KG1 (cell line): ENCODE measurements at regions not wholly inside any gene's neighbourhood (a gene's known extent, or its start where the extent isn't known, plus 50 kb on each side); places are given as distances from the start of the nearest gene placed in this dataset.
"Not testable (repeated sequence)": the region's sequence is repeated elsewhere in the genome, so short reads cannot be mapped to it uniquely, and the experiment has no call there.

Source experiments
- DNase-seq: peaks from one replicate; lab custom pipeline; 2025; lab: John Stamatoyannopoulos, UW

DNA sequence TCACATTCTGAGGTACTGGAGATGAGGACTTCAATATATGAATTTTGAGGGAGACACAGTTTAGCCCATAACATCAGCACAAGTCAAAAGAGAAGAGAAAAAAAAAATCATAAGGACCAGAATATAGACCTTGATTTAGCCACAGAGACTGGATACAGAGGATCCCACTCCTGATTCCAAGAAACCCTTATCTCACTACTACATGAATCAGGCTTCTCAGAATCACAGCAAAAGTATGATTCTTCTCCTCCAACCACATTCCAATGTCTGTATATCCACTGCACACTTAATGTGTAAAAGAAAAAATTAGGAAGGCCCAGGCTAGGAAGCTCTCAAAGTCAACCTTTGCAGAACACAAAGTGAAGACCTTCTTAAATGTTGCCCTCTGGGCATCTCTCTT, 610.9 kb downstream of the DTWD2 start:
- no peak for DNase-seq

DNA sequence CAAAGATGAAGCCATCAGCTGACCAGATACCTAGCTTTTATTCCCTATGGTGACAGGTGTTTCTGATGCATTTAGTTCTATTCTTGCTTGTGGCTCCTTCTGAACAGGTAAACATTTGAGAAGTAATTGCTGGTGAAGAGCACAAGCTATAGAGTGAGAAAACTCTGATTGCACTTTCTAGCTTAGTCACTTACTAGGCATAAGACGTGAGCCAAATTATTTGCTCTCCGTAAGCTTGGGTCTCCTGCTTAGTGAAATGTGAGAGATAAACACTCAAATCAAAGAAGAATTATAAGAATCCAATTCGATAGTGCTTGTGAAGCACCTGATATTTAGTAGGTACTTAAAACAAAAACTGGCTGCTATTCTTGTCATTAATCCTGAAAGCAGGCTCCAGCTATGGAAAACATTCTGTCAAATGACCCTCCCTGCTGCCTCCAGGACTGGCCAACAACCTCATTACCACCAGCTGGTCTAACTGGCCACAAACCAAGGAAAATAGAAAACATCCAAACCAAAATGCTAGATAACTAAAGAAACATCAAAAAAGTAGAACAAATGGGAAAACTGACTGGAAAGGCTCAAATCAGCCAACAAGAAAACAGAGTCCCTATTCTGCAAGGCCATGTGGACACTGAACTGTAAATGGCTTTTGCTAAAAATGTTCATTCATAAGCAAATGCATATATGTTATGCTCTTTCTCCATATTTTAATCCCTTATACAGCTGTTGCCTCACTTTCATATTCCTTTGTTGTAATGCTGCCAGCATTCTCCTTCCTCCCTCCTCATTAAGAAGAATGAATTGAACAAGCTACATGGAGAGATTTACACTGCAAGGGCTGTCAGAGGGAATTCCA, 616.1 kb downstream of the DTWD2 start:
- DNase-seq: no peak

DNA sequence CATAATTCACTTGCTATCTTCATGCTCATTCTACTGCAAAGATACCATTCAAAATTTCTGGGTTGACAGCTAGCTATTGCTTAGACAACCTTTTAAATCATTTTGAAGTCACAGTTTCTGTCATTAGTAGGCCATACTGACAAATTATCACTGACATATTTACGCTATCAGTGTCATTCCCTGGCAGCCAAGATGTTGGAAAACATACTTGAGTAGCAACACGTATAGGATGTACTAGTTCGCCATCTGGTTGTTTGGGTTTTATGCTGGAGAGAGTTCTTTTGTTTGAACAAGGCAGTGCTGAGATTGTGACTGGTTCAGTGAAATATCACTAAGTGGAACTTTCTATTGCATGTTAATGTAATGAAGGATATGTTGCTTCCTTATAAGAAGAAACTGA, 621.9 kb downstream of the DTWD2 start:
- DNase-seq: no peak

DNA sequence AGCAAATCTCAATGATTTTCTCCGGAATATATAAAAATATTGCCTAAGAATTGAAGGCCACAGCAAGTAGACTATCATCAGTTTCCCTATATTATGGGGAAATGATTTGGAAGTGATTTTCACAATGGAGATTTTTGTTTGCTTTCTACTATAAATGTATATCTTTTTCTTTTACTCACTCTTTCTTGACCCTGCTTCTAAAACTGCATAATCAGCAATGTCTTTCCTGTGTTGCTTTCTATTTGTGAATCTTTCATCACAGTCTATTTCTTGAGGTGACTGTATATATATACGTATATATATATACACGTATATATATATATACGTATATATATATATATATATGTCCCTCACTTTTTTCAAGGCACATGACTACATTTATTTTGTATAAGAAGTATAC, 622.6 kb downstream of the DTWD2 start:
- no peak for DNase-seq

DNA sequence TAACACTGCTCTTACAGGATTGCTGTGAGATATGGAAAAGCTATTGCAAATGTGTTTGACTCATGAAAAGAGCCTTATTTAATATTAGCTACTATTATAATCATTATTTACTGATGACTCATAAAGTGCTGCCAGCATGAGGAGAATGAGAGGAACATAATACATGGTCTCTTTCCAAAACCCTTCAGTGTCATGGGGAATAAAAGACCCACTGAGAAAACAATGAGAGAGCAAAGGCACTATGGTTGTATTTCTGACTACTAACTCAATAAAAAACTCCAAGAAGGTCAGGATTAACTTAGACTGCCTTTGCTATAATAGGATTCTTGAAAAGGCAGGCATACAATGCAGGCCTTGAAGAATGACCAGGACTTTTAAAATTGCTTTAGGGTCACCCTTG, 633.5 kb downstream of the DTWD2 start:
- DNase-seq: no peak

DNA sequence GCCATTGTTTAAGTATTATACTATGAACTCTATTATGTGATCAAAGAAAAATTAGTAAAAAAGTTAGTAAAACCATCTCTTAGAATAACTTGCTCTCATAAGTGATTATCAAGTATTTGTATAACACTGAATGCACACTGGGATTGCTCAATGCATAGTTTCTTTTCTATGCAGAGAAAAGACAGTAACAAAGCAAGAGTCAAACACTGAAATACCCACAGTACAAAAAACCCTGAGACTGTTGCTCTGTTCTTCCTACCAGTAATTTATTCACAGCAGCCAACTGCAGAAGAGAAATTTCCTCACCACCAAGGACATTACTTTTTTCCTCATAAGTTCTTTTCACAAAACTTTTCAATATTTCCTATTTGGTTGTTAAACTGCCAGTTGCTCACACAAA, 634.4 kb downstream of the DTWD2 start:
- no peak for DNase-seq

DNA sequence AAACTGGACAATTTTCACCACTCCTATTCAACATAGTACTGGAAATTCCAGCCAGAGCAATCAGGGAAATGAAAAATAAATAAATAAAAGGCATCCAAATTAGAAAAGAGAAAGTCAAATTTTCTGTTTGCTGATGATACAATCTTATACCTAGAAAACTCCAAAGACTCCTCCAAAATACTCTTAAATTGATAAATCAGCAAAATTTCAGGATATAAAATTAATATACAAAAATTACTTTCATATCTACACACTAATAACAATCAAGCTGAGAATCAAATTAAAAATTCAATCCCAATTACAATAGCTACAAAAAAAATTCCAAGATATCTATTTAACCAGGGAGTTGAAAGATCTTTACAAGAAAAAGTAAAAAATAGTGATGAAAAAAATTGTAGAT, 651.9 kb downstream of the DTWD2 start:
- no peak for DNase-seq

DNA sequence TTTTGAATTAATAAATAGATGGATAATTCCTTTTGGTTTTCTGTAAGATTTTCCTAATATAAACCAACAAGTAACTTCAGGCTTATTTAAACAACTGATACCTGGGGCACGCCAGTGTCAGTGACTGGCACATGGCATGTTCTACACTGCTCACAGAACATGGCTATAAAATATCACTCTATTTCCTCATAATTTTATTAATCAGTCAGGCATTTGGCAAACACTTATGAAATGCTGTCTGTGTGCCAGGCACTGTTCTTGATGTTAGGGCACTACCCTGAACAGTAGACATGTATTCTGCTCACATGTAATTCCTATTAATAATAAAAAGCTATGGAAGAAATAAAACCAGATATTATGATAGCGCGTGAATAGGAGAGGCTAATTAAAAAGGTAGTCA, 661.0 kb downstream of the DTWD2 start:
- no peak for DNase-seq

DNA sequence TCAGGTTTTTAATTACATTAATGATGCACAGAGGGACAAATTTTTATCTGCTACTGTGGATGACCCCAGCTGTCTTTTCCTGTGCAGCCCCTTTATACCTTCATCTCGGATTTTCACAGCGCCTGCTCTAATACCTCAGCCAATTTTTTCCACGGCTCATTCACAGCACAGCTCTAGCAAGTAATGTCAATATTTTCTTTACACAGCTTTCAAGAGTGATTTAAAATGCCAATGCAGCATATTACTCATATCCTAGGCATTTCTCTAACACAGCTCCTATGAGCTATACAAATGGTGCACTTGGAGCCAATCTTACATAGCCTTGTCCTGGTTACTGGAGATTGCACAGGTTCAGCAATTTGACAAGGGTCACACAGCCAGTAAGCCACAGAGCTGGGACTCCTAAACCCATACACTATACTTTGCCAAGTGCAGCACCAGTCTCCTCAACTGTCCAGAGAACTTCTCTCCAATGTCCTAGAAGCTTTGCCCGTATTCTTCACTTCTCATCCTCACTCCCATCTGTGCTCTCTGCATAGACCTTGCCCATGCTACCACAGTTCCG, 661.8 kb downstream of the DTWD2 start:
- no peak for DNase-seq

DNA sequence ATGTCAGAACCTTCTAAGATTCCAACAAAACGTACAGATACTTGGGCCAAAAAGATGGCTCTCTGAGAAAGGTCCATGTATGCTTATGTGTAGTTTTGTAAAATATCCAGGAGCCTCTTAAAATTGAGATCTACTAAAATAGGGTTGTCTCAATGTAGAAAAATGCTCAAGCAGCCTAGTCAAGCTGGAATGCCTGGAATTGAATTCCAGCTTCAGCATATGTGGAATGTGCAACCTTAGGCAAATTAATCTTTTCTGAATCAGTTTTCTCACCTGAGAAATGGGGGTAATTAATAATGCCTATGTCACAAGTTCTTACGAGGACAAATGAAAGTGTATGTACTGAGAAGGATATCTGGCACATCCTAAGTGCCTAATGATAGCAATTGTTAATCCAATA, 662.4 kb downstream of the DTWD2 start:
- DNase-seq: no peak

DNA sequence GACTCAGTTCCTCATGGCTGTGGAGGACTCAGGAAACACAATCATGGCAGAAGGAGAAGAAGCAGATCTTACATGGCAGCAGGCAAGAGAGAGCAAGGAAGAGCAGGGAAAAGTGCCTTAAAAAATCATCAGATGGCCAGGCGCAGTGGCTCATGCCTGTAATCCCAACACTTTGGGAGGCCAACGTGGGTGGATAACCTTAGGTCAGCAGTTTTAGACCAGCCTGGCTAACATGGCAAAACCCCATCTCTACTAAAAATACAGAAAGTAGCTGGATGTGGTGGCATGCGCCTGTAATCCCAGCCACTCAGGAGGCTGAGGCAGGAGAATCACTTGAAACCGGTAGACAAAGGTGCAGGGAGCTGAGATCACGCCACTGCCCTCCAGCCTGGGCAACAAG, 664.6 kb downstream of the DTWD2 start:
- DNase-seq: not testable (repeated sequence)

DNA sequence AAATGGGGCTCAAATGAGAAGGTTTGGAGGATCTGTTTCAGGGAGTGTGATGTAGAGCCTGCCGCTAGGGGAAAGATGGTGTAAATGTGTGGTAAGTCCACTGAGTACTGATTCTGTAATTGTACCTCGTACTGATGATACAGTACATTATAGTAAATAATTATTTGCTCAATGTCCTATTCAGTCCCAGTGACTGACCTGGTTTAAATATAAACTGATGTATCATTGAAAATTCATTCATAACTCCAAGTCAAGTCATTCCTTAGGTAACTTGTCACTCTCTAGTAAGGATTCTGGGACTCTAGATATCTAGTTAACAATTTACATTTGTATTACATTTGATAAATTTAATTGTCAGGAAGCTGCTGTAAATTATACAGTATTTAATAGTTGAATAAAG, 667.3 kb downstream of the DTWD2 start:
- DNase-seq: no peak

DNA sequence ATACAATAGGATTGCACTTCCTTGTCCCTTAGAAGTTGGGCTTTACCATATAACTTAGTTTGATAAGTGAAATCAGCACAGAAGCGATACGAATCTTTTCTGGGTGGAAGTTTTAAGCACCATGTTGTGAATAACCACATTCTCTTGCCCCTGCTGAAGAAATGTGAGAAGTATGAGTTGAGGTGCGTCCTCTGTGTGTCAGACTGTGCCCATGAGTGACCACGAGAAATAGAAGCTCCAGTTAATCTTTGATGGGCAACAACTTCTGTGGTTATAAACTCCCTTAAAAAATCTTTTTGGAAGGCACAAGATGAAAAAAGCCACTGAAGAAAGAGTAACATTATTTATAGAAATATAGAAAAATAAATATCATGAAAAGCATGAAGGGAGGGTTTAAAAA, 668.2 kb downstream of the DTWD2 start:
- DNase-seq: no peak

DNA sequence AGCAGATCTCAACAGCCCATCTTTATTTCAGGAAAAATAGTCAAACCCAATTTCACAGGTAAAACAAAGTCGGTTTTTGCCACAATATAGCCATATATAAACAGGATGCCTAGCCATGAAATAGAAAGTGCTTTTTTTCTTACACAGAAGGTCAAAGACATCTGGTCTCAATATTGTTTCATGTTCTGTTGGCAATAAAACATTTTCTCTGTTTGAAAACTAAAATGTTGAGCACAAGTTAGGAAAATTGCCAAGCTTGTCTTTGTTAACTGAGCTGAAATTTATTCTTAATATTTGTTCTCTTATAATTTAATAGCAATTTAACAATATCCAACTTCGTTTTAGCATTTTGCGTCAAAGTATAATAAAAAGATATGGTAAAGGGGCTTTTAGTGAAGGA, 673.4 kb downstream of the DTWD2 start:
- no peak for DNase-seq

DNA sequence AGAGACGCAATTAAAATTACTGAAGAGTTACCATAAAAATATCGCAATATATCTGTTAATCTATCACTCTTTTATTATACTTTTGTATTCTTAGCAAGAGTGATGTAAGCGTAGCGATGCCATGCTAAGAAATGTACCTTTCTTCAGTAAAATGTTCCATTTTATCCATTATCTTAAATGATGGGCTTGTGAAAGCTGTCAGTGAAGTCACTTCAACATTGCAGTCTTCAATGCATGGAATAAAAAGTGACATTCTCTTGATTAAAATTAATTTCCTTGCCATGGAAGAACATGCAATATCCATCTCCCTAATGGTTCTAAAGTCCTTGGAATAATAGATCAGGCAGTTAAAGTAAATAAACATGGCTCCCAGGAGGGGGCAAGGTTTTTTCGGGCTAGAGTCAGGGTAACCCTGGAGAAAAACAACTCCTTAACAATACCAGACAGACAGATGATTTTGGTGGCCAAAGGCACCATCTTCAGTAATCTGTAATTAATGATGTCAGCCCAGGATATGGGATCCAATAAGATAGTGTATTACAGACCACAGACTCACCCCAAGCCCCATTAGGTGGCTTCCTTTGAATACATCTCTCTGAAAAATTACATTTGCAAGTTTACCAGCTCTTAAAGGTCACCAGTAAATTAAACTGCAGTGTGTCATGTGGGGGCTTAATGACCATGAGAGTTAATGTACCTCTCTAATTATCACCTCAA, 677.1 kb downstream of the DTWD2 start:
- no peak for DNase-seq

DNA sequence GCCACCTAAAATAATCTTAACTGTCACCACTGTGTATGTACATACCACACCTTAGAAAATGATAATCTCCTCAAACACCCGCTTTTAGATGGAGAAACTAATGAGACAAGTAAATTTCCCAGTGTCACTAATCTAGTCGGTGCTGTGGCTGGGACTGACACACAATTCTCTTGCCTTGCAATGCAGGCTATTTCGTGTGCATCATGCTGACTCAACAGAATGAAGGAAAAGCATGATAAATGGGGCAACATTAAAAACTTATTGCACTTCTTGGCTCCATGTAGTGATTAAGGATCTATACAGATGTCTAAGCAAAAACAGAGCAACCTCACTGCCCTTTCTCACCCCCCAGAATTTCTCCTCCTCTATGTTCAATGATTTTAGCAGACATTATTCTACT, 677.9 kb downstream of the DTWD2 start:
- DNase-seq: no peak

DNA sequence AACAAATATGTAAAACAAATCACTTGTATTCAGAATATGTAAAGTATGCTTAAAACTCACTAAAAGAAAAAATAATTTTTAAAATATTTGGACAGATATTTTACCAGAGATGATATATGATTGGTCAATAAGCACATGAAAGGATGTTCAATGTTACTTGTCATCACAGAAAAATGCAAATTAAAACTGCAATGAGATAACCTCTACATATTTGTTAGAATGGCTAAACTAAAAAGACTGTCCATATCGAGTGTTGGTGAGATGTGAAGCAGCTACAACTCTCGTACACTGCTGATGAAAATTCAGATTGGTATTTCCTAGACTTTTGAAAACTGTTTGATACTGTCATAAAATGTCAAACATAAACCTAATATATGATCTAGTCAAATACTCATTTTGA, 685.1 kb downstream of the DTWD2 start:
- no peak for DNase-seq

DNA sequence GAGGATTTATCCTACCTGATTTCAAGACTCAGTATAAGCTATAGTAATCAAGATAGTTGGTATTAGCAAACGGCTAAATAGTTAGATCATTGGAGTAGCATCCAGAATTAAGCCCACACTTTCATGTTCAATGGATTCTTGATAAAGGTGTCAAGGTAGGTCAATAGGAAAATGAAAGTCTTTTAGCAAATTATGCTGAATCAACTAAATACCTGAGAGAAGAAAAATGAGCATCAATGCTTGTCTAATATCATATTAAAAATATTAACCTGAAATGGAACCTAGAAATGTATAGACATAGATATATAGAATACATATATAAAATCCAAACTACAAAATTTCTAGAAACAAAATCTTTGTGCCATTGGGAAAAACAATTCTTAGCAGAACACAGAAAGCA, 685.6 kb downstream of the DTWD2 start:
- no peak for DNase-seq

DNA sequence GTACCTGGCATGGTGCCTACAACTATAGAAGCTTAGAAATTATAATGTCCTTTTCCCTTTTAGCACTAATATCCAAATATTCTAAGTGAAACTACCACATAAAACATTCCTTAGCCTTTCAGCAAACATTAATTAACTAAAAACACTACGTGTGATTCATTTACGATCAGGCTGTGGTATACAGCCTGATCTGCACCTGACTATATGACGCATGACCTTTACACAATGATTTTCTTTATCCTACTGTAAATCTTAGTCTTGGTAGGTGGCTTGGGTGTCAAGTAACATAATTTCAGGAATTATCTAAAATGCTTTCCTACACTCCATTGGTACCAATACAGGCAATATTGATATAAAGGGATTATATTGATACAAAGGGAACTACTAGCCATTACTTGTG, 686.7 kb downstream of the DTWD2 start:
- no peak for DNase-seq

DNA sequence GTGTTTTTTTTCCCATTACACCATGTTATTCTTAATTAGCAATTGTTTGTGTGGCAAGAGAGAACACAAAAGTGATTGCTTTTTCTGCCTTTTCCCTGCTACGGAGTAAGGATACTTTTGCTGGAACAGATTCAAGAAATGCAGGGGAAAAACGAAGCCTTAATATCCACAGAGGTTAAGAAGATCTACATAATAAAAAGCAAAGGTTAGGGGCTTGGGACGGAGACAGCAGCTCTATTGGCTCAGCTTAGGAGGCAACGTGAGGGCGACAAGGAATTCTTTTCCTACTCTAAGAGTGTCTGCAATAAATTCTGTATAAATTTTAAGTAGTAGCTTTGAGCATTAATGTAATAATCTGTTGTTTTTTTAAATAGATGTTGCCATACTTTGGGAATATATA, 693.3 kb downstream of the DTWD2 start:
- no peak for DNase-seq

DNA sequence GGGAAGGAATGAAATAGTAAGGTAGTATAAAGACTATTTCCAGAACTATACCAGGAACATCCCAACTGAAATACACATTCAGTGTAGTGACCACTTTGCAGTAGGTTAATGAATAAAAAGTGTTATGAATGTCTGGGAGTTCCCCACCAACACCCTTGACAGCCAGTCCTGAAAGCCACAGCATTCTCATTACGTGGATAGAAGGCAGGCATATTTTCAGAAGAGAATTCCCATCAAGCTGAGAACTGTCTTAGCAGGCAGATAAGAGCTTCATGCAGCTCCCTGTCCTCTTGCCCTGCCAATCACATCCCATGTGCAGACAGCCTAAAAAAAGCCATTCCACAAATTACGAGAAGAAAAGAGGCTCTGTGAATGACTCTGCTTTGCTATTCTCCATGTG, 695.0 kb downstream of the DTWD2 start:
- DNase-seq: no peak

DNA sequence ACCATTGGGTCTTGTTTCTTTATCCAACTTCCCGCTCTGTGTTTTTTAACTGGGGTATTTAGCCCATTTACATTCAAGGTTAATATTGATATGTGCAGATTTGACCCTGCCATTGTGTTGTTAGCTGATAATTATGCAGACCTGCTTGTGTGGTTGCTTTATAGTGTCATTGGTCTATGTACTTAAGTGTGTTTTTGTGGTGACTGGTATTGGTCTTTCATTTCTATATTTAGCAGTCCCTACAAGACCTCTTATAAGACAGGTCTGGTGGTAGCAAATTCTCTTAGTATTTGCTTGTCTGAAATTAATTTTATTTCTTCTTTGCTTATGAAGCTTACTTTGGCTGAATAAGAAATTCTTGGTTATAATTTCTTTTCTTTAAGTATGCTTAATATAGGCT, 698.1 kb downstream of the DTWD2 start:
- no peak for DNase-seq

DNA sequence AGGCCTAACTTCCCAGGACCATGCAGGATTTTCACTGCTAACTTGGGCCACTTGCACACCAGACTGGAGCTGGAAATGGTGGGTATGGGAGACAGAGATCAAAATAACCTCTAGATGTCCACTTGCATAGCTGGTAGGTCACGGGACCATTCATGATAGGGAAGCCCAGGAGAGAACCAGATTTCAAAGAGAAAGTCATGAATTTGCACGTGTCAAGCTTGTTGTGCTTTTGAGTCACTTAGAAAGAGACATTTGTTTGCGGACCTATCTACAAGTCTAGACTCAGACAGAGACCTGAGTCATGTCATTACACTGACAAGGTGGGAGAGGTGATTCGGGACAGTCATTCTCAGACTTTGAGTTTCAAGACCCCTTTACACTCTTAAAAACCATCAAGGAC, 704.1 kb downstream of the DTWD2 start:
- DNase-seq: not testable (repeated sequence)
